HFF-Myc (cell line): ENCODE measurements at regions not wholly inside any gene's neighbourhood (a gene's known extent, or its start where the extent isn't known, plus 50 kb on each side); places are given as distances from the start of the nearest gene placed in this dataset.

Experiments
- DNase-seq: peaks from one replicate; pipeline ENCODE4 v3.0.0-alpha.2; 2011; ENCODE audit warnings: low read depth; ENCODE audit errors: extremely low read depth
- H3K4me3 ChIP-seq: replicated peaks from 2 replicates; pipeline ENCODE4 v1.5.1; 2011; ENCODE audit warnings: low read depth, mild to moderate bottlenecking, control low read depth, low read length
- CTCF ChIP-seq: IDR thresholded peaks from 2 replicates; pipeline ENCODE4 v1.5.1; 2012; ENCODE audit warnings: mild to moderate bottlenecking, low read depth, low read length, control low read depth; ENCODE audit errors: missing control alignments

GRCh38 chr3:127448161-127448561 lies 142.4 kb downstream of the TPRA1 start:
- no peak for DNase-seq

GRCh38 chr3:127446756-127447155 lies 143.8 kb downstream of the TPRA1 start:
- no peak for DNase-seq
- no peak overlapping the region for H3K4me3 ChIP-seq
- no peak for TF ChIP-seq CTCF

More at GRCh38 chr3:127448161-127448561, 142.4 kb downstream of the TPRA1 start:
- no peak overlapping the region for H3K4me3 ChIP-seq
- TF ChIP-seq CTCF: no peak

GRCh38 chr3:127445581-127446343 lies 144.8 kb downstream of the TPRA1 start:
- no peak for TF ChIP-seq CTCF
- no peak for DNase-seq
- H3K4me3 ChIP-seq: no peak overlapping the region

GRCh38 chr3:127444761-127445160 lies 145.8 kb downstream of the TPRA1 start:
- no peak for DNase-seq
- TF ChIP-seq CTCF: no peak
- H3K4me3 ChIP-seq: no peak overlapping the region

- no peak for TF ChIP-seq CTCF
- DNase-seq: no peak
- no peak overlapping the region for H3K4me3 ChIP-seq
Measured at GRCh38 chr3:127443581-127444375, 146.8 kb downstream of the TPRA1 start.

- no peak for TF ChIP-seq CTCF
- no peak overlapping the region for H3K4me3 ChIP-seq
- DNase-seq: no peak
Measured at GRCh38 chr3:127442506-127442905, 148.0 kb downstream of the TPRA1 start.
